Neural progenitor cell (in vitro differentiated cells): ENCODE measurements at regions not wholly inside any gene's neighbourhood (a gene's known extent, or its start where the extent isn't known, plus 50 kb on each side); places are given as distances from the start of the nearest gene placed in this dataset.

ENCODE experiments used
- DNase-seq: peaks from one replicate; pipeline ENCODE4 v3.0.0-alpha.2; 2016; ENCODE audit warnings: low spot score
- H2AFZ ChIP-seq: fragments of 200-600 bp; sonication (generic); replicated peaks from 2 replicates; pipeline ENCODE4 v1.6.1; 2016; ENCODE audit warnings: antibody characterized with exemption
- H3F3A ChIP-seq: fragments of 200-600 bp; sonication (generic); 2 replicates; pipeline ENCODE4 v1.6.1; 2016; ENCODE audit warnings: antibody characterized with exemption, low read depth
- H3K27ac ChIP-seq: fragments of 200-600 bp; sonication (generic); 2 replicates; pipeline ENCODE4 v1.5.1; 2016; ENCODE audit warnings: mild to moderate bottlenecking
- H3K27me3 ChIP-seq: fragments of 200-600 bp; sonication (generic); 2 replicates; pipeline ENCODE4 v1.6.1; 2016; ENCODE audit warnings: mild to moderate bottlenecking, moderate library complexity
- H3K36me3 ChIP-seq: fragments of 200-600 bp; sonication (generic); 2 replicates; pipeline ENCODE4 v1.5.1; 2016
- H3K4me1 ChIP-seq: fragments of 200-600 bp; sonication (generic); 2 replicates; pipeline ENCODE4 v1.6.1; 2016; ENCODE audit warnings: mixed run types
- H3K4me2 ChIP-seq: fragments of 200-600 bp; sonication (generic); 2 replicates; pipeline ENCODE4 v1.6.1; 2016
- H3K4me3 ChIP-seq: fragments of 200-600 bp; sonication (generic); 2 replicates; pipeline ENCODE4 v1.5.1; 2016
- H3K79me2 ChIP-seq: fragments of 200-600 bp; sonication (generic); 2 replicates; pipeline ENCODE4 v1.6.1; 2016; ENCODE audit warnings: low read depth
- H3K9ac ChIP-seq: fragments of 200-600 bp; sonication (generic); 2 replicates; pipeline ENCODE4 v1.6.1; 2016
- H3K9me3 ChIP-seq: fragments of 200-600 bp; sonication (generic); 2 replicates; pipeline ENCODE4 v1.5.1; 2016; ENCODE audit warnings: low read depth
- H4K20me1 ChIP-seq: fragments of 200-600 bp; sonication (generic); 2 replicates; pipeline ENCODE4 v1.6.1; 2016; ENCODE audit warnings: low read depth
- H3K27ac Mint-ChIP-seq: 3 replicates; pipeline ENCODE4 v1.8.0; 2021; ENCODE audit warnings: mixed read lengths
- H3K27me3 Mint-ChIP-seq: 2 replicates; pipeline ENCODE4 v1.8.0; 2022; ENCODE audit warnings: low read depth, mild to moderate bottlenecking, inconsistent platforms, moderate library complexity, mixed read lengths; ENCODE audit not compliant: insufficient read depth
- H3K36me3 Mint-ChIP-seq: 3 replicates; pipeline ENCODE4 v1.8.0; 2021; ENCODE audit warnings: mixed read lengths
- H3K4me1 Mint-ChIP-seq: 3 replicates; pipeline ENCODE4 v1.8.0; 2021; ENCODE audit warnings: mixed read lengths
- H3K4me3 Mint-ChIP-seq: 3 replicates; pipeline ENCODE4 v1.8.0; 2021; ENCODE audit warnings: mild to moderate bottlenecking, moderate library complexity, mixed read lengths
- H3K9me3 Mint-ChIP-seq: 3 replicates; pipeline ENCODE4 v1.8.0; 2020; ENCODE audit warnings: mixed read lengths
- CTCF ChIP-seq: fragments of 200-600 bp; sonication (generic); IDR thresholded peaks from 2 replicates; pipeline ENCODE4 v1.5.1; 2017; ENCODE audit warnings: antibody characterized with exemption, mild to moderate bottlenecking
- EZH2 ChIP-seq: fragments of 200-600 bp; sonication (generic); IDR thresholded peaks from 2 replicates; pipeline ENCODE4 v1.6.1; 2017; ENCODE audit warnings: antibody characterized with exemption, mild to moderate bottlenecking, moderate library complexity
- EZH2phosphoT487 ChIP-seq: fragments of 200-600 bp; sonication (generic); IDR thresholded peaks from 2 replicates; pipeline ENCODE4 v1.6.1; 2017; ENCODE audit warnings: antibody characterized with exemption

- DNase-seq: peak; percentile 29
- no peaks in the 10 kb centered on the region for H4K20me1 ChIP-seq
- H3K4me2 ChIP-seq: no peak overlapping the region
- H3K27ac ChIP-seq: no peak overlapping the region
- TF ChIP-seq EZH2phosphoT487 (no peak), CTCF (no peak), EZH2 (no peak)
- no peaks in the 10 kb centered on the region for H3K36me3 ChIP-seq
- H3K36me3 Mint-ChIP-seq: no peaks in the 10 kb centered on the region
- H3K9ac ChIP-seq: no peak overlapping the region
- no peaks in the 10 kb centered on the region for H3F3A ChIP-seq
- H3K79me2 ChIP-seq: no peaks in the 10 kb centered on the region
- no peaks in the 10 kb centered on the region for H3K27me3 Mint-ChIP-seq
- no peak overlapping the region for H3K4me3 ChIP-seq
- no peaks in the 10 kb centered on the region for H3K27me3 ChIP-seq
- H3K9me3 ChIP-seq: no peaks in the 10 kb centered on the region
- no peak overlapping the region for H3K4me3 Mint-ChIP-seq
- peaks cover 7% of the 10 kb centered on the region for H3K4me1 ChIP-seq
- no peaks in the 10 kb centered on the region for H3K9me3 Mint-ChIP-seq
- H3K4me1 Mint-ChIP-seq: peaks cover 14% of the 10 kb centered on the region
- peak overlapping the region; percentile 38 for H3K27ac Mint-ChIP-seq
- peak overlapping the region; percentile 11 for H2AFZ ChIP-seq
These were observed 559.6 kb downstream of the CETN3 start for GRCh38 chr5:89849830-89850512.

GRCh38 chr5:89847743-89848142, 561.8 kb downstream of the CETN3 start:
- Mint-ChIP-seq H3K36me3 (no peaks in the 10 kb centered on the region), H3K9me3 (no peaks in the 10 kb centered on the region), H3K4me1 (peaks cover 11% of the 10 kb centered on the region), H3K27me3 (no peaks in the 10 kb centered on the region), H3K4me3 (no peak overlapping the region), H3K27ac (no peak overlapping the region)
- Histone ChIP-seq H3K36me3 (no peaks in the 10 kb centered on the region), H3F3A (no peaks in the 10 kb centered on the region), H2AFZ (no peak overlapping the region), H3K27ac (no peak overlapping the region), H3K9me3 (no peaks in the 10 kb centered on the region), H3K4me3 (no peak overlapping the region), H3K79me2 (no peaks in the 10 kb centered on the region), H4K20me1 (no peaks in the 10 kb centered on the region), H3K4me1 (peaks cover 7% of the 10 kb centered on the region), H3K9ac (no peak overlapping the region), H3K4me2 (no peak overlapping the region), H3K27me3 (no peaks in the 10 kb centered on the region)
- TF ChIP-seq EZH2phosphoT487 (no peak), EZH2 (no peak), CTCF (no peak)
- no peak for DNase-seq

GRCh38 chr5:89844548-89844947, 565.0 kb downstream of the CETN3 start:
- no peaks in the 10 kb centered on the region for H3K36me3 Mint-ChIP-seq
- peaks cover under 1% of the 10 kb centered on the region for H3K4me1 ChIP-seq
- no peak overlapping the region for H3K4me2 ChIP-seq
- H3K4me3 ChIP-seq: no peak overlapping the region
- H3K27me3 Mint-ChIP-seq: no peaks in the 10 kb centered on the region
- H3K9ac ChIP-seq: no peak overlapping the region
- H3F3A ChIP-seq: no peaks in the 10 kb centered on the region
- no peaks in the 10 kb centered on the region for H3K79me2 ChIP-seq
- no peaks in the 10 kb centered on the region for H4K20me1 ChIP-seq
- TF ChIP-seq EZH2phosphoT487: no peak
- TF ChIP-seq CTCF: no peak
- no peak for TF ChIP-seq EZH2
- H3K9me3 ChIP-seq: no peaks in the 10 kb centered on the region
- H3K27ac Mint-ChIP-seq: no peak overlapping the region
- H3K4me3 Mint-ChIP-seq: no peak overlapping the region
- no peak for DNase-seq
- no peaks in the 10 kb centered on the region for H3K36me3 ChIP-seq
- no peaks in the 10 kb centered on the region for H3K27me3 ChIP-seq
- H3K9me3 Mint-ChIP-seq: no peaks in the 10 kb centered on the region
- peak overlapping the region; percentile 83 for H2AFZ ChIP-seq
- H3K4me1 Mint-ChIP-seq: peaks cover under 1% of the 10 kb centered on the region
- no peak overlapping the region for H3K27ac ChIP-seq
